WTC11 (cell line): ENCODE measurements at regions not wholly inside any gene's neighbourhood (a gene's known extent, or its start where the extent isn't known, plus 50 kb on each side); places are given as distances from the start of the nearest gene placed in this dataset.

Source experiments
- ATAC-seq: fragments of 200-7000 bp; cut with Tn5 transposase; 2 replicates; pipeline ENCODE4 v1.10.0; 2021; ENCODE audit warnings: mild to moderate bottlenecking, moderate library complexity
- CTCF ChIA-PET: fragments of 300-600 bp; sonication (Branson Sonifier 250); formaldehyde crosslinking; loops from one replicate; lab custom pipeline; 2021; ENCODE audit warnings: antibody characterized with exemption; lab: Charles Lee
- POLR2A ChIA-PET: fragments of 350-600 bp; sonication (Branson Sonifier 250); formaldehyde crosslinking; loops from one replicate; lab custom pipeline; 2021; ENCODE audit warnings: antibody characterized with exemption; lab: Charles Lee
- DNase-seq: peaks from one replicate; pipeline ENCODE4 v3.0.0; 2021; ENCODE audit warnings: low spot score
- H3K27ac Mint-ChIP-seq: 2 replicates; pipeline ENCODE4 v1.8.0; 2021; ENCODE audit warnings: mixed read lengths
- H3K27me3 Mint-ChIP-seq: 2 replicates; pipeline ENCODE4 v1.8.0; 2021; ENCODE audit warnings: low read depth, mild to moderate bottlenecking, moderate library complexity, mixed read lengths
- H3K36me3 Mint-ChIP-seq: 2 replicates; pipeline ENCODE4 v1.8.0; 2021; ENCODE audit warnings: mixed read lengths
- H3K4me1 Mint-ChIP-seq: 2 replicates; pipeline ENCODE4 v1.8.0; 2022; ENCODE audit warnings: mixed read lengths
- H3K4me3 Mint-ChIP-seq: 2 replicates; pipeline ENCODE4 v1.8.0; 2021; ENCODE audit warnings: mild to moderate bottlenecking, moderate library complexity, mixed read lengths
- H3K9me3 Mint-ChIP-seq: 2 replicates; pipeline ENCODE4 v1.8.0; 2021; ENCODE audit warnings: mixed read lengths
- AR ChIP-seq: fragments of 250-450 bp; sonication (Bioruptor Pico); IDR thresholded peaks from 2 replicates; pipeline ENCODE4 v1.9.0; 2021; ENCODE audit warnings: mild to moderate bottlenecking
- ATF2 ChIP-seq: sonication (generic); formaldehyde crosslinking; IDR thresholded peaks from 2 replicates; pipeline ENCODE4 v1.8.1; 2022; ENCODE audit warnings: low read depth, missing genetic modification reagents, borderline replicate concordance
- ERG ChIP-seq: fragments of 250-450 bp; sonication (Bioruptor Pico); IDR thresholded peaks from 2 replicates; pipeline ENCODE4 v1.8.0; 2021; ENCODE audit warnings: mild to moderate bottlenecking
- ETV6 ChIP-seq: sonication (generic); formaldehyde crosslinking; IDR thresholded peaks from 2 replicates; pipeline ENCODE4 v1.8.1; 2022; ENCODE audit warnings: mild to moderate bottlenecking, missing genetic modification reagents
- FOXK1 ChIP-seq: sonication (generic); formaldehyde crosslinking; IDR thresholded peaks from 2 replicates; pipeline ENCODE4 v1.8.0; 2022; ENCODE audit warnings: mild to moderate bottlenecking, moderate library complexity, missing genetic modification reagents
- GRHL2 ChIP-seq: fragments of 250-450 bp; sonication (Bioruptor Pico); IDR thresholded peaks from 2 replicates; pipeline ENCODE4 v1.8.0; 2022; ENCODE audit warnings: mild to moderate bottlenecking, moderate library complexity; ENCODE audit not compliant: insufficient replicate concordance, severe bottlenecking
- MXD4 ChIP-seq: fragments of 250-450 bp; sonication (Bioruptor Pico); IDR thresholded peaks from 2 replicates; pipeline ENCODE4 v1.8.0; 2021; ENCODE audit warnings: mild to moderate bottlenecking, moderate library complexity, borderline replicate concordance
- NFYB ChIP-seq: sonication (generic); formaldehyde crosslinking; conservative IDR thresholded peaks from 2 replicates; pipeline ENCODE4 v1.8.0; 2022; ENCODE audit warnings: low read depth, missing genetic modification reagents
- NR2C2 ChIP-seq: sonication (generic); formaldehyde crosslinking; IDR thresholded peaks from 2 replicates; pipeline ENCODE4 v1.8.0; 2022; ENCODE audit warnings: mild to moderate bottlenecking, missing genetic modification reagents
- RORB ChIP-seq: fragments of 250-450 bp; sonication (Bioruptor Pico); IDR thresholded peaks from 2 replicates; pipeline ENCODE4 v1.9.0; 2021; ENCODE audit warnings: mild to moderate bottlenecking
- SMAD4 ChIP-seq: sonication (generic); formaldehyde crosslinking; IDR thresholded peaks from 2 replicates; pipeline ENCODE4 v1.8.0; 2022; ENCODE audit warnings: mild to moderate bottlenecking, missing genetic modification reagents
- SP1 ChIP-seq: sonication (generic); formaldehyde crosslinking; conservative IDR thresholded peaks from 2 replicates; pipeline ENCODE4 v1.8.1; 2022; ENCODE audit warnings: missing genetic modification reagents
- TCF7 ChIP-seq: sonication (generic); formaldehyde crosslinking; IDR thresholded peaks from 2 replicates; pipeline ENCODE4 v1.8.0; 2022; ENCODE audit warnings: mild to moderate bottlenecking, low read depth, missing genetic modification reagents, moderate library complexity
- TEAD1 ChIP-seq: sonication (generic); formaldehyde crosslinking; IDR thresholded peaks from 2 replicates; pipeline ENCODE4 v1.8.0; 2022; ENCODE audit warnings: mild to moderate bottlenecking, missing genetic modification reagents
- ZBTB21 ChIP-seq: sonication (generic); formaldehyde crosslinking; IDR thresholded peaks from 2 replicates; pipeline ENCODE4 v1.8.1; 2023; ENCODE audit warnings: mild to moderate bottlenecking, missing genetic modification reagents, borderline replicate concordance
- ZNF317 ChIP-seq: sonication (generic); formaldehyde crosslinking; IDR thresholded peaks from 2 replicates; pipeline ENCODE4 v1.8.1; 2023; ENCODE audit warnings: low read depth, mild to moderate bottlenecking, moderate library complexity, missing genetic modification reagents, borderline replicate concordance
- ZSCAN18 ChIP-seq: fragments of 250-450 bp; sonication (Bioruptor Pico); IDR thresholded peaks from 2 replicates; pipeline ENCODE4 v2.1.2; 2022; ENCODE audit warnings: mild to moderate bottlenecking, moderate library complexity
- TF ChIP-seq, protein P1 (sequence below): fragments of 250-450 bp; sonication (Bioruptor Pico); IDR thresholded peaks from 2 replicates; pipeline ENCODE4 v1.9.0; 2021; ENCODE audit warnings: moderate library complexity, mild to moderate bottlenecking, inconsistent platforms, borderline replicate concordance
- TF ChIP-seq, protein P2 (sequence below): sonication (generic); formaldehyde crosslinking; IDR thresholded peaks from 2 replicates; pipeline ENCODE4 v1.8.0; 2023; ENCODE audit warnings: missing genetic modification reagents, mild to moderate bottlenecking, borderline replicate concordance

DNA sequence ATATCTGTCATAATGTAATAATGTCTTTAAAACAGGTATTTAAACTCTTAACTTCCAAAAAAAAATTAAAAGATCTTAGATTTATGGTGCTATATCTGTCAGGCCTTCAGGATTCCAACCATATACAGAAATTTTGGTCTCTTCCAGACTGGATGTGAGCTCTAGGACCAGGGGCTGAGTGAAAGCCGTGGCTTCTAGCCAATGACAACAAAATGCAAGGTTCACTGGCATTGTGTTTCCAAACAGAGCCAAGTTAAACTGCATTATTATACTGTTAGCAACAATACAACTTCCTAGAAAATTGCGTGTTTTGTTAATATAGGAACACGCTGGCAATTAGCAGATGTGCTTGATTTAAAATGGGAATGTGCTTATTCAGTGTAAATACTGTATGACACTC is 809.8 kb upstream of the SOX11 start (continued):
- TF ChIP-seq NR2C2 (CRISPR knock-in tag) (no peak), TCF7 (CRISPR knock-in tag) (no peak)

DNA sequence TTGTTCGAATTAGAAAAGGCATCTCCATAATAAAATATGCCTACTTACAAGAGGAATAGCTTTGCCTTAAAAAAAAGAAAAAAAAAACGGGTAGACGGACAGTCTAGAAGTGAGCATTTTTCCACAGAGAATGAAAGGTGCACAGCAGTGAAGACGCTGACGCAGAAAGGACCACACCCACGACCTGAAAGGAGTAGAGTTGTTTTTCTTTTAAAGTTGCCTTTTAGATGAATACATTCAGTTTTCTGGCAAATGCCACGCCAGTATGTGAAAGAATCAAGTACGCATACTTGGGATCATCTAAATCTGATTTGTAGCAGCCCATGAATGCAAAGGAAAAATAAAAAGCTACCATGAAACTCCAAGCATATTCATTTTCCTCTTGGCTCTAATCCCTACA is 809.2 kb upstream of the SOX11 start:
- peaks cover 5% of the 10 kb centered on the region; the same call in 1 of the 2 replicates for H3K27me3 Mint-ChIP-seq
- no peak for ATAC-seq
- no peak overlapping the region for H3K27ac Mint-ChIP-seq
- H3K4me3 Mint-ChIP-seq, result no peak overlapping the region
- H3K9me3 Mint-ChIP-seq, result peaks cover 69% of the 10 kb centered on the region
- no peaks in the 10 kb centered on the region for H3K4me1 Mint-ChIP-seq
- DNase-seq, result no peak
- TF ChIP-seq MXD4 (CRISPR knock-in tag), result no peak
- no peak for TF ChIP-seq FOXK1 (CRISPR knock-in tag)
- TF ChIP-seq SMAD4 (CRISPR knock-in tag), result no peak
- TF ChIP-seq ZNF317, result no peak
- no peak for TF ChIP-seq TEAD1 (CRISPR knock-in tag)
- TF ChIP-seq, protein P1, sequence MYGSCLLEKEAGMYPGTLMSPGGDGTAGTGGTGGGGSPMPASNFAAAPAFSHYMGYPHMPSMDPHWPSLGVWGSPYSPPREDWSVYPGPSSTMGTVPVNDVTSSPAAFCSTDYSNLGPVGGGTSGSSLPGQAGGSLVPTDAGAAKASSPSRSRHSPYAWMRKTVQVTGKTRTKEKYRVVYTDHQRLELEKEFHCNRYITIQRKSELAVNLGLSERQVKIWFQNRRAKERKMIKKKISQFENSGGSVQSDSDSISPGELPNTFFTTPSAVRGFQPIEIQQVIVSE (CRISPR knock-in tag), result no peak
- TF ChIP-seq ZBTB21 (CRISPR knock-in tag), result no peak
- no peak for TF ChIP-seq AR
- TF ChIP-seq, protein P2, sequence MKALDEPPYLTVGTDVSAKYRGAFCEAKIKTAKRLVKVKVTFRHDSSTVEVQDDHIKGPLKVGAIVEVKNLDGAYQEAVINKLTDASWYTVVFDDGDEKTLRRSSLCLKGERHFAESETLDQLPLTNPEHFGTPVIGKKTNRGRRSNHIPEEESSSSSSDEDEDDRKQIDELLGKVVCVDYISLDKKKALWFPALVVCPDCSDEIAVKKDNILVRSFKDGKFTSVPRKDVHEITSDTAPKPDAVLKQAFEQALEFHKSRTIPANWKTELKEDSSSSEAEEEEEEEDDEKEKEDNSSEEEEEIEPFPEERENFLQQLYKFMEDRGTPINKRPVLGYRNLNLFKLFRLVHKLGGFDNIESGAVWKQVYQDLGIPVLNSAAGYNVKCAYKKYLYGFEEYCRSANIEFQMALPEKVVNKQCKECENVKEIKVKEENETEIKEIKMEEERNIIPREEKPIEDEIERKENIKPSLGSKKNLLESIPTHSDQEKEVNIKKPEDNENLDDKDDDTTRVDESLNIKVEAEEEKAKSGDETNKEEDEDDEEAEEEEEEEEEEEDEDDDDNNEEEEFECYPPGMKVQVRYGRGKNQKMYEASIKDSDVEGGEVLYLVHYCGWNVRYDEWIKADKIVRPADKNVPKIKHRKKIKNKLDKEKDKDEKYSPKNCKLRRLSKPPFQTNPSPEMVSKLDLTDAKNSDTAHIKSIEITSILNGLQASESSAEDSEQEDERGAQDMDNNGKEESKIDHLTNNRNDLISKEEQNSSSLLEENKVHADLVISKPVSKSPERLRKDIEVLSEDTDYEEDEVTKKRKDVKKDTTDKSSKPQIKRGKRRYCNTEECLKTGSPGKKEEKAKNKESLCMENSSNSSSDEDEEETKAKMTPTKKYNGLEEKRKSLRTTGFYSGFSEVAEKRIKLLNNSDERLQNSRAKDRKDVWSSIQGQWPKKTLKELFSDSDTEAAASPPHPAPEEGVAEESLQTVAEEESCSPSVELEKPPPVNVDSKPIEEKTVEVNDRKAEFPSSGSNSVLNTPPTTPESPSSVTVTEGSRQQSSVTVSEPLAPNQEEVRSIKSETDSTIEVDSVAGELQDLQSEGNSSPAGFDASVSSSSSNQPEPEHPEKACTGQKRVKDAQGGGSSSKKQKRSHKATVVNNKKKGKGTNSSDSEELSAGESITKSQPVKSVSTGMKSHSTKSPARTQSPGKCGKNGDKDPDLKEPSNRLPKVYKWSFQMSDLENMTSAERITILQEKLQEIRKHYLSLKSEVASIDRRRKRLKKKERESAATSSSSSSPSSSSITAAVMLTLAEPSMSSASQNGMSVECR (CRISPR knock-in tag), result no peak
- TF ChIP-seq NFYB (CRISPR knock-in tag), result no peak
- TF ChIP-seq SP1 (CRISPR knock-in tag), result no peak
- no peak for TF ChIP-seq TCF7 (CRISPR knock-in tag)
- no peak for TF ChIP-seq ATF2
- no peak for TF ChIP-seq GRHL2
- no peak for TF ChIP-seq ZSCAN18 (CRISPR knock-in tag)
- TF ChIP-seq ERG (CRISPR knock-in tag), result no peak
- TF ChIP-seq RORB, result no peak
- no peak for TF ChIP-seq ETV6 (CRISPR knock-in tag)
- TF ChIP-seq, all 79 proteins: peak for 0
- POLR2A ChIA-PET, result no interaction called here
- CTCF ChIA-PET, result no interaction called here
- peaks cover 54% of the 10 kb centered on the region for H3K36me3 Mint-ChIP-seq
